Ovary (tissue), 3 donors: ENCODE measurements at regions not wholly inside any gene's neighbourhood (a gene's known extent, or its start where the extent isn't known, plus 50 kb on each side); places are given as distances from the start of the nearest gene placed in this dataset.

Experiments used
- CTCF ChIP-seq, 3 donors: fragments of 450-650 bp in 2 of 3; fragments of 200-600 bp in 1 of 3; IDR thresholded peaks; one replicate each; pipeline versions ENCODE4 v1.5.1 to v1.8.0; 2016 to 2022; ENCODE audit warnings: antibody characterized with exemption in 3 of 3, mild to moderate bottlenecking in 1 of 3
- POLR2A ChIP-seq: fragments of 450-650 bp; IDR thresholded peaks from one replicate; pipeline ENCODE4 v1.6.1; 2017; ENCODE audit warnings: antibody characterized with exemption, mild to moderate bottlenecking, moderate library complexity
- donor health status: DM: no; HTN: no; CAD: no.

GRCh38 chrX:10749113-10749512 lies 128.7 kb upstream of the MID1 start:
- TF ChIP-seq POLR2A (no peak), CTCF (IDR thresholded peaks at IDR 0.05) (no peak)
